Stomach (tissue), 8 donors: ENCODE measurements at regions not wholly inside any gene's neighbourhood (a gene's known extent, or its start where the extent isn't known, plus 50 kb on each side); places are given as distances from the start of the nearest gene placed in this dataset.

Source experiments
- DNase-seq, 2 donors: peaks; one replicate each; pipeline versions ENCODE4 v3.0.0 to v3.0.0-alpha.2; 2013 to 2019
- H3K27ac ChIP-seq, 5 donors: fragments of 200-600 bp in 4 of 5; sonication (generic) in 4 of 5; one replicate each; pipeline ENCODE4 v1.5.1; 2013 to 2019; ENCODE audit warnings: mild to moderate bottlenecking in 1 of 5, moderate library complexity in 1 of 5
- H3K27me3 ChIP-seq, 3 donors: fragments of 200-600 bp; sonication (generic); one replicate each; pipeline ENCODE4 v1.5.1; 2017 to 2019; ENCODE audit warnings: mixed run types in 1 of 3
- H3K36me3 ChIP-seq, 4 donors: fragments of 200-600 bp; sonication (generic); 1 replicate in 3 of 4; 2 replicates in 1 of 4; pipeline ENCODE4 v1.5.1; 2016 to 2019
- H3K4me1 ChIP-seq, 4 donors: fragments of 200-600 bp; sonication (generic); one replicate each; pipeline ENCODE4 v1.5.1; 2016 to 2019
- H3K4me3 ChIP-seq, 4 donors: fragments of 200-600 bp; sonication (generic) in 3 of 4; one replicate each; pipeline ENCODE4 v1.5.1; 2016 to 2019; ENCODE audit warnings: mild to moderate bottlenecking in 1 of 4
- H3K9me3 ChIP-seq, 4 donors: fragments of 200-600 bp; sonication (generic); one replicate each; pipeline ENCODE4 v1.5.1; 2016 to 2019
- CTCF ChIP-seq, 7 experiments: fragments of 450-650 bp in 4 of 7; fragments of 200-600 bp in 3 of 7; sonication (generic) in 3 of 7; IDR thresholded peaks; one replicate each; pipeline ENCODE4 v1.5.1; 2016 to 2019; ENCODE audit warnings: antibody characterized with exemption in 7 of 7, control low read depth in 2 of 7, mild to moderate bottlenecking in 1 of 7
- EP300 ChIP-seq: sonication (generic); formaldehyde crosslinking; IDR thresholded peaks from one replicate; pipeline ENCODE4 v1.6.1; 2017; ENCODE audit warnings: antibody characterized with exemption
- POLR2A ChIP-seq, 4 donors: fragments of 450-650 bp; IDR thresholded peaks; one replicate each; pipeline ENCODE4 v1.6.1; 2016; ENCODE audit warnings: antibody characterized with exemption in 4 of 4, control low read depth in 2 of 4, mild to moderate bottlenecking in 1 of 4, moderate library complexity in 1 of 4
- POLR2AphosphoS5 ChIP-seq, 3 donors: sonication (generic); formaldehyde crosslinking; IDR thresholded peaks; one replicate each; pipeline ENCODE4 v1.6.1; 2016; ENCODE audit warnings: antibody characterized with exemption in 3 of 3
- WGBS, 5 donors: extraction: QIAGEN DNeasy Blood & Tissue Kit in 3 of 5; methylation state at CpG; one replicate each; pipeline versions ENCODE4 v1.1.5 to v1.1.7; 2013 to 2018; 5-methylcytosine and 5-hydroxymethylcytosine counted together
- intact Hi-C: fragments of 100-400 bp; cut with DNase I; formaldehyde crosslinking; loops from one replicate; pipeline ENCODE4 v1.15.1; 2023; ENCODE audit warnings: low total_unique reads
- donor health status: healthy with polysubstance abuse.
- donor health status: Bipolar disorder and iron deficiency.
- donor health status: healthy.

- H3K4me3 ChIP-seq: no peak overlapping the region
Measured at GRCh38 chr16:50425648-50426047, 56.9 kb upstream of the BRD7 start.

GRCh38 chr16:50425044-50425443 lies 56.3 kb upstream of the BRD7 start:
- Histone ChIP-seq H3K9me3 (peaks cover 0 to 7% (median 6%) of the 10 kb centered on the region in 4 donors), H3K27me3 (no peaks in the 10 kb centered on the region), H3K27ac (no peak overlapping the region), H3K36me3 (no peaks in the 10 kb centered on the region), H3K4me1 (no peaks in the 10 kb centered on the region), H3K4me3 (no peak overlapping the region)
- DNase-seq: no peak
- intact Hi-C loops: no loop called here
- no peak for TF ChIP-seq EP300
- no peak for TF ChIP-seq CTCF (IDR thresholded peaks at IDR 0.05)
- TF ChIP-seq POLR2A (IDR thresholded peaks at IDR 0.05): no peak
- no peak for TF ChIP-seq POLR2AphosphoS5 (IDR thresholded peaks at IDR 0.05)
- WGBS, 5 donors: 77 to 88% (median 81%) methylated on average over 3 of the region's 3 CpGs

More at GRCh38 chr16:50425648-50426047, 56.9 kb upstream of the BRD7 start:
- WGBS, 5 donors: 39 to 54% (median 49%) methylated on average over 5 to 8 of the region's 8 CpGs
- no peaks in the 10 kb centered on the region for H3K36me3 ChIP-seq
- intact Hi-C loops: no loop called here
- H3K27ac ChIP-seq: no peak overlapping the region
- peaks cover 0 to 2% (median under 1%) of the 10 kb centered on the region in 4 donors for H3K9me3 ChIP-seq
- no peaks in the 10 kb centered on the region for H3K4me1 ChIP-seq
- H3K27me3 ChIP-seq: no peaks in the 10 kb centered on the region
- peak in 1 of 2 donors; percentile 23 for DNase-seq
- TF ChIP-seq POLR2A (IDR thresholded peaks at IDR 0.05): no peak
- no peak for TF ChIP-seq EP300
- TF ChIP-seq CTCF (IDR thresholded peaks at IDR 0.05): no peak
- no peak for TF ChIP-seq POLR2AphosphoS5 (IDR thresholded peaks at IDR 0.05)

GRCh38 chr16:50422926-50423325 lies 54.1 kb upstream of the BRD7 start:
- Histone ChIP-seq H3K9me3 (peaks cover 4 to 23% (median 21%) of the 10 kb centered on the region in 4 donors), H3K27me3 (no peaks in the 10 kb centered on the region), H3K36me3 (no peaks in the 10 kb centered on the region), H3K4me3 (no peak overlapping the region), H3K27ac (no peak overlapping the region), H3K4me1 (no peaks in the 10 kb centered on the region)
- TF ChIP-seq CTCF (IDR thresholded peaks at IDR 0.05): no peak
- no peak for TF ChIP-seq EP300
- no peak for TF ChIP-seq POLR2A (IDR thresholded peaks at IDR 0.05)
- TF ChIP-seq POLR2AphosphoS5 (IDR thresholded peaks at IDR 0.05): no peak
- 75 to 92% (median 86%) methylated on average over 1 of the region's 1 CpG for WGBS, 5 donors
- no peak for DNase-seq
- intact Hi-C loops: no loop called here

- Histone ChIP-seq H3K4me1 (no peaks in the 10 kb centered on the region), H3K27ac (no peak overlapping the region), H3K36me3 (no peaks in the 10 kb centered on the region), H3K27me3 (no peaks in the 10 kb centered on the region), H3K9me3 (peaks cover 4 to 35% (median 33%) of the 10 kb centered on the region in 4 donors), H3K4me3 (no peak overlapping the region)
- TF ChIP-seq POLR2AphosphoS5 (IDR thresholded peaks at IDR 0.05) (no peak), EP300 (no peak), CTCF (IDR thresholded peaks at IDR 0.05) (no peak), POLR2A (IDR thresholded peaks at IDR 0.05) (no peak)
- DNase-seq: no peak
- intact Hi-C loops: no loop called here
Measured at GRCh38 chr16:50419116-50419515, 50.3 kb upstream of the BRD7 start.
